ENCODE measurements at regions not wholly inside any gene's neighbourhood (a gene's known extent, or its start where the extent isn't known, plus 50 kb on each side); places are given as distances from the start of the nearest gene placed in this dataset.

- no peak for TF ChIP-seq DMTF1 (CRISPR knock-in tag; IDR thresholded peaks at IDR 0.05)
- no peak for TF ChIP-seq MXD4 (CRISPR knock-in tag; IDR thresholded peaks at IDR 0.05)
- no peak for TF ChIP-seq ZSCAN22 (CRISPR knock-in tag; IDR thresholded peaks at IDR 0.05)
- no peak for TF ChIP-seq ZFP36 (IDR thresholded peaks at IDR 0.05; ENCODE audit: borderline replicate concordance, low read depth, low read length, partially characterized antibody)
Measured at GRCh38 chr5:126301056-126301455, 122.2 kb upstream of the GRAMD2B start (continued).

- Histone ChIP-seq H3K36me3 (replicated peaks in 1 of 2; ENCODE audit: control insufficient read depth in 1 of 2, insufficient read depth in 2 of 2, low read length in 2 of 2) (no peaks in the 10 kb centered on the region), H3K4me1 (ENCODE audit: insufficient read depth, low read length) (no peaks in the 10 kb centered on the region), H3K79me2 (ENCODE audit: insufficient read depth, low read length) (no peaks in the 10 kb centered on the region), H3K4me2 (ENCODE audit: low read depth, low read length) (no peak overlapping the region), H2AFZ (ENCODE audit: low read length) (no peak overlapping the region), H3K27ac (ENCODE audit: extremely low read length, insufficient read depth, low read length) (no peak overlapping the region), H3K4me3 (replicated peaks in 1 of 3; ENCODE audit: insufficient read depth in 1 of 3, low read depth in 2 of 3, low read length in 3 of 3) (no peak overlapping the region), H3K27me3 (ENCODE audit: control insufficient read depth in 1 of 2, insufficient read depth in 2 of 2, low read length in 2 of 2) (no peaks in the 10 kb centered on the region), H3K9me3 (ENCODE audit: low read length) (no peaks in the 10 kb centered on the region), H4K20me1 (ENCODE audit: insufficient read depth, low read length) (no peaks in the 10 kb centered on the region), H3K9ac (ENCODE audit: insufficient read depth, low read depth, low read length) (no peak overlapping the region)
- ChIA-PET POLR2A (no interaction called here), CTCF (ENCODE audit: low intra/inter-chr PET ratio, low total read pairs) (no interaction called here)
- no TSS peak for BruUV-seq (replicated peaks)
- no peak for DNase-seq (ENCODE audit: low spot score)
- intact Hi-C loops (cut with micrococcal nuclease; ENCODE audit: unreplicated experiment) (no loop called here), in situ Hi-C loops (cut with HindIII; ENCODE audit: extremely low pct_ligation_motif_present, low pct_unique_long_range_greater_than_20kb) (no loop called here)
- ATAC-seq = no peak
- FAIRE-seq = no peak
- TF ChIP-seq MEIS2 (CRISPR knock-in tag; IDR thresholded peaks at IDR 0.05) = no peak
- no peak for TF ChIP-seq IRF9 (CRISPR knock-in tag; IDR thresholded peaks at IDR 0.05; ENCODE audit: borderline replicate concordance)
- no peak for TF ChIP-seq ZBTB14 (CRISPR knock-in tag; IDR thresholded peaks at IDR 0.05)
- no peak for TF ChIP-seq ZNF792 (CRISPR knock-in tag; IDR thresholded peaks at IDR 0.05)
Measured at GRCh38 chr5:126309860-126310259, 113.3 kb upstream of the GRAMD2B start.

All from HepG2 (cell line).